ENCODE measurements at regions not wholly inside any gene's neighbourhood (a gene's known extent, or its start where the extent isn't known, plus 50 kb on each side); places are given as distances from the start of the nearest gene placed in this dataset.

DNA sequence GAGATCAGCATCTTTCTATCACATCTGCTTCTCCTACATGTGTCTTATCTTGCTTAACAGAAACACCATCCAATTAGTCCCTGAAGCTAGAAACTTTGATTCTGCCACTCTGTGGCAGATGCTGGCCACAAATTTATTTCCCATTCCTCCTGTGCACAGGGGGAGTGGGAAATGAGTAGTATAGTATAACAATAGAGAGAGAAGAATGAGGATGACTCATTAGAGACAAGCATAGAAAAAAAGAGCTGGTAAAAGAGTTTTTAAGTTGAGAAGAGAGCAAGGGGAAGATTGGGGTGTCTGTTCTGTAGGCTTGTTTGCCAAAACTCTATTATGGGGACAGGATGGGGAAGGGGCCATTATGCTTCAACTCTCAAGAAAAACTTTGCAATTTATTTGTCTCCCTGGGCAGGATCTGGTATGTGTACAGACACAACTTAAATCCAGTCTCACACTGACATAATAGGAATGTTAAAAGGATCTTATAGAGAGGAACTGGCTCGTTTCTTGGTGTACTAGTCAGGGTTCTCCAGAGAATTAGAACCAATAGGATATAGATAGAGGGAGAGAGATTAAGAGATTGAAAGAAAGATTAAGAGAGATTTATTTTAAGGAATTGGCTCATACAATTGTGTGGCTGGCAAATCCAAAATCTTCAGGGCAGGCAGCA lies 142.6 kb upstream of the CPSF6 start:
- no peak for DNase-seq (ENCODE audit: low read depth in 2 of 2)

- DNase-seq (ENCODE audit: low read depth in 2 of 2), result no peak
Measured at GRCh38 chr12:69097619-69098368, 141.6 kb upstream of the CPSF6 start.

GRCh38 chr12:69099201-69099837 lies 140.1 kb upstream of the CPSF6 start:
- DNase-seq (ENCODE audit: low read depth in 2 of 2), result peak in 1 of 2 donors; percentile 2

DNA sequence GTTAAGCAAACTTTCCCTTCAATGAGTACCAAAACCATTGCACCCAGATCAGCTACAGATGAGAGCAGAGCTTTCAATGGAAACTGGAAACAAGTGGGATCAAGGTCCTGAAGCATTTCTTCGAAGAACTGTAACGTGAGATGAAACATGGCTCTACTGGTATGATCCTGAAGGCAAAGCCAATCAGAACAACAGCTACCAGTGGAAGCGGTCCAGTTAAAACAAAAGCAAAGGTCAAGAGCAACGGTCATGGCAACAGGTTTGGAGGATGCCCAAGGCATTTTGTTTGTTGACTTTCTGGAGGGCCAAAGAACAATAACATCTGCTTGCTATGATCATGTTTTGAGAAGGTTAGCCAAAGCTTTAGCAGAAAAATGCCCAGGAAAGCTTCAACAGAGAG lies 137.9 kb upstream of the CPSF6 start:
- no peak for DNase-seq (ENCODE audit: low read depth in 2 of 2)

DNA sequence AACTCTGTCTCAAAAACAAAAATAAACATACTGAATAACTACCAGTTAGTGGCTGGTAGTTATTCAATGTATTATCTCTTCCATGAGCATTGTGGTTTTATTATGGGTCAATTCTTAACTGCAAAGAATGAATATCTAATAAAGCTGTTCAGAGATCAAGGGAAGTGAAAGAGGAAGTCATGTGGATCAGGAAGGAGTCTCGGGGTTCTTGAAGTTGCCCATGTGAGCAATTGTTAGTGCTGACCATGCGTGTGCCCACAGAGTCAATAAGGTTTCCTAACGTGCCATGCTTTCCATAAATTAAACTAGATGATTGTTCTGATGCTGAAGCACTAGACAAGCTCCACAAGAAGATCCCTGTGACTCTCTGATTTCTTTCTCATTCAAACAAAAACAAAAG lies 136.5 kb upstream of the CPSF6 start:
- DNase-seq (ENCODE audit: low read depth in 2 of 2), result no peak

DNA sequence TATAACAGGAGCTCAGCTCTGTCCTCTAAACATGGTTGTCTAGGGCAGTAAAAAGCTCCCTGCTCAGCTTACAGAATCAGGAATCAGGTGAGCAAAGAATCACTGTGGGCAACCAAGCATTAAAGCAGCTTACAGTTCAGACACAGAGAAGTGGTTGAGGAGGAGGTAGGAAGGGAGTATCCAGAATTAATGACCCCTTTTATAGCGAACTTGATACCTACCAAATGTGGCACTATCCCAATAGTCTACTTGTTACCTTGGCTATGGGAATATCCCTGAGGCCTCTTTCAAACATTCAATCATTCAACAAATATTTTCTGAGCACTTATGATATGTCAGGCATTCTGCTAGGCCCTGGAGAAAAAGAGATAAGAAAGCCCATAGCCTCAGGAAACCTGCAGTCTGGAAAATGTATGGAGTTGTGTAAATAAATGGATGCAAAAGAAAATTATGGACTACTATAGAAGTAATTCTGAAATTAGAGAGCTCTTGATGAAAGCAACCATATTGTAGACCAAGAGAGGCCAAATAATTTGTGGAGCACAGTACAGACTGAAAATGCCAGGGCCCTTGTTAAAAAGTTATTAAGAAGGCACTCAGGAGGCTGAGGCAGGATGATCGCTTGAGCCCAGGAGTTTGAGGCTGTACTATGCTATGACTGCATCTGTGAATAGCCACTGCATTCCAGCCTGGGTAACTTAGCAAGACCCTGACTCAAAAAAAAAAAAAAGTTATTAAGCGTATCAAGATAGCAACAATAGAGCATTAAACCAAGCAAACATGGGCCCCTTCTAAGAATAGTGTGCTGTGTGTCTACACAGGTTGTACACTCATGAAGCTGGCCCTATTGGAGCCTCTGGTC lies 134.0 kb upstream of the CPSF6 start:
- no peak for DNase-seq (ENCODE audit: low read depth in 2 of 2)

- DNase-seq (ENCODE audit: low read depth in 2 of 2), result no peak
Measured at GRCh38 chr12:69106482-69107118, 132.8 kb upstream of the CPSF6 start.

- DNase-seq (ENCODE audit: low read depth in 2 of 2), result no peak
Measured at GRCh38 chr12:69107541-69107940, 131.8 kb upstream of the CPSF6 start.

DNA sequence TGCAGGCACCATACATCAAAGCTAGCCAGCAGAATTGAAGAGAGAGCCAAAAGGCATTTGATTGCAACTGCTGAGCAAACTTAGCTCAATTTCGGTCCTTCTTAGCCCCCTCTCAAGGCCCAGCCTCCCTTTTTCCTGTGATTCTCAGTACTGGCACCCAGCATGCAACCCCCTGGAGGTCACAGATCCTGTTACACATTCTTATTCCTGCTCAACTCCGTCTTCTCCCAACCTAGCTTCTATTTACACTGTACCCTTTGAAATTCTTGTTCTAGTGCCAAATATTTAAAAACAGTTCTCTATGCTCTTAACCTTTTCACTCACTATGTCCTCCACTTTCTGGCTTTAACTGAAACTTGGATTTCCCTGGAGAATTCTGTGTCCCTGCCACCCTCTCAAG lies 131.3 kb upstream of the CPSF6 start:
- no peak for DNase-seq (ENCODE audit: low read depth in 2 of 2)

DNA sequence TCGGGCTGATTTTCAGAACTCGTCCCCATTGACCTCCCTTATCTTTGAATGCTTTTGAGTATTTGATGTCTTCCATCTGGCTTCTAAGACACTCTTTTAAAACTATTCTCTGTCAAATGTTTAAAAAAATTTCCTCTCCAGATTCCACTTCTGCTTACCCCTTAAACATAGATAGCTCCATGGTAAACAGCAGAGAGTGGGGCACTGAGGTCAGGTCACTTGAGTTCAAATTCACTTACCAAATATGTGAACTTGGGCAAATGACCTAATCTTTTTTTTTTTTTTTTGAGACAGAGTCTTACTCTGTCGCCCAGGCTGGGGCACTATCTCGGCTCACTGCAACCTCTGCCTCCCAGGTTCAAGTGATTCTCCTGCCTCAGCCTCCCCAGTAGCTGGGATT lies 126.8 kb upstream of the CPSF6 start:
- DNase-seq (ENCODE audit: low read depth in 2 of 2), result no peak

GRCh38 chr12:69115099-69115498 lies 124.3 kb upstream of the CPSF6 start:
- DNase-seq (ENCODE audit: low read depth in 2 of 2), result no peak

DNA sequence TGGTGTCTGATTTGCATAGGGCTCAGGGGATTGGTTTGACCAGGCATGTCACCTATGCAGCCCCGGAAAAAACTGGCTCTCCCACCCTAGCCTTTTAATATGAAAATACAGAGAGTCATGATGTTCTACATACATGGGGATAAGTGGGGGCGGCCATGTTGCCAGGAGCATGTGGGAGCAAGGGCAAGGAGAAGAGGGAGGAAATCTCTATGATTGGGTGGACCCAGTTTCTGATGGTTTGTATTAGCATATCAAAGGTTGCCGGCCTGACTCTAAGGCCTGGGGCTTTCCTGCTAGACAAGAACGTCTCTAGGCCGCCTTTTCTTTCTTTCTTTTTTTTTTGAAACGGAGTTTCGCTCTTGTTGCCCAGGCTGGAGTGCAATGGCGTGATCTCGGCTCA lies 123.4 kb upstream of the CPSF6 start:
- DNase-seq (ENCODE audit: low read depth in 2 of 2), result no peak

DNA sequence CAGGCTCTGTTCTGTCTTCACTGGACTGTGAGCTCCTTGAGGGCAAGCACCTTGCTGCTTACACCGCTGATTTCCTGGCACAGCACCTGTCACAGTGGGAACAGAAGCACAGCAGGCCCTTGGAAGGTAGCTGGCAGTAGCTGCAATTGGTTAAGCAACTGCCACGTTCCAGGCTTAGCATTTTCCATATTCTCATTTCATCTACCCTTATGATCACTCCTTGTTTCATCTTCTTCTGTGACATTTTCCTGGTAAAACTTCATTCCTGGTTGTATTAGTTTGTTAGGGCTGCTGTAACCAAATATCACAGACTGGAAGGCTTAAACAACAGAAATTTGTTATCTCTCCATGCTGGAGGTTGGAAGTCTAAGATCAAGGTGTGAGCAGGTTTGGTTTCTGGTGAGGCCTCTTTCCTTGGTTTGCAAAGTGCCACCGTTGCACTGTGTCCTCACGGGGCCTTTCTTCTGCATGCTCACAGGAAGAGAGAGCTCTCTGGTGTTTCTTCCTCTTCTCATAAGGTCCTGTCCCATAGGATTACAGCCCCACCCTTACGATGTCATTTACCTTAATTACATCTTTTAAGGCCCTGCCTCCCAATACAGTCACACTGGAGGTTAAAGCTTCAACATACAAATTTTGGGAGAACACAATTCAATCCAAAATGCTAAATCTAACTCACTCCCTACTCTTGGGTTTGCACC lies 121.7 kb upstream of the CPSF6 start:
- no peak for DNase-seq (ENCODE audit: low read depth in 2 of 2)

DNA sequence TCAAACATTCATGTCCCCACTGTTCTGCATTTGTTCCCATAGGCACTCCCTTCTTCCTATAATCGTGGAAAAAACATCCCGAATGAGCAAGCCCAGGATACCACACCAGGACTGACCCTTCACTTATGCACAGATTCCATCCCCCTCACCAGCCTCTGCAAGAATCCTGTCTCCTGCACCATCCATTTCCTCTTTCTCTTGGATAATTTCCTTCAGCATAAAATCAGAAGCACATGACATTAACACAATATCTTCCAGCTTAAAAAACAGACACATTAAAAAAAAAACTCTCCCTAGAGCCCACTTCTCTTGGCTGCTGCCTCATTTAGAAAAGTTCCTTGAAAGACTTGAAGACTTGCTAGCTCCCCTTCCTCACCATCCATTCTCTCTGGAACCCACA lies 120.9 kb upstream of the CPSF6 start:
- no peak for DNase-seq (ENCODE audit: low read depth in 2 of 2)

DNA sequence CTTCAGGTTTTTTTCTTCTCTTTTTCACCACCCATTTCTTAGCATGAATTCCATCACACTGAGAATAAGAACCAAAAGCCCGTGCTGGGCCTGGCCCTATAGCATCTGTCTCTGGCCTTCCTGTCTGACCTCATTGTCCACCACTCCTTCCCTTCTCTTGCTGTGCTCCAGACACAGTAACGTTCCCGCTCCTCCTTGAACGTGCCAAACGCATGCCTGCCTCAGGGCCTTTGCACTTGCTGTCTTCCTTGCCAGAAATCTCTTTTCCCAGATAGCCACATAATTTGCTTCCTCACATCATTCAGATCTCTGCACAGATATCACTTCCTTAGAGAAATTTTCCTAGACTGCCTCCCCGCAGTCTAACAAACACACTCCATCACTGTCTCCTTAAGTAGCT lies 119.6 kb upstream of the CPSF6 start:
- no peak for DNase-seq (ENCODE audit: low read depth in 2 of 2)

DNA sequence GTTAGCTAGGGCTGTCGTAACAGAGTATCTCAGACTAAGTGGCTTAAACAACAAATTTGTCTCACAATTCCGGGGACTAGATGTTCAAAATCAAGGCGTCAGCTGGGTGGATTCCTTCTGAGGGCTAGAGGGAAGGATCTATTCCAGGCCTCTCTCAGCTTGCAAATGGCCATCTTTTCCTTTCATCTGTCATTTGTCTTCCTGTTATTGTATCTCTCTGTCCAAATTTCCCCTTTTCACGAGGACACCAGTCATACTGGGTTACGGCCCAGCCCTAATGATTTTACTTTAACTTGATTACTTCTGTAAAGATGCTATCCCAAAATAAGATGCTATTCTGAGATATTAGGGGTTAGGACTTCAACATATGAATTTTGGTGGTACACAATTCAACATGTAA lies 119.0 kb upstream of the CPSF6 start:
- no peak for DNase-seq (ENCODE audit: low read depth in 2 of 2)

DNA sequence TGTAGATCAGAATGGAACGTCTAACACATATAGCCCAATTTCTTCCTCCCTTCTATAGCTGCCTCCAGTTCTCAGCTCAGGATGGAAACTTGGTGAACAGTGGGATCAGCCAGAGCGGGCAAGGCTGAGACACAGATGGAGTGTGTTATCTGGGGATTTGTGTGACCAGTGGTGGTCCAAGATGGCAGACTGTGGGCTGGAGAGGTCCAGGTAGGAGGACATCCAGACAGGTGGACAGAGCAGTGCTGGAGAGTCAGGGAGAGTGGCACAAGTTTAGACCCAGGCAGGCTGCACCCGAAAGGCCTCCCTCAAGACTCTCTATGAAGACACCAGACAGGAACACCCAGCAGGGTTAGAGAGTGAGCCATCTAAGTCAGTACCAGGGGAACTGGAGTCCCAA lies 116.1 kb upstream of the CPSF6 start:
- no peak for DNase-seq (ENCODE audit: low read depth in 2 of 2)

DNA sequence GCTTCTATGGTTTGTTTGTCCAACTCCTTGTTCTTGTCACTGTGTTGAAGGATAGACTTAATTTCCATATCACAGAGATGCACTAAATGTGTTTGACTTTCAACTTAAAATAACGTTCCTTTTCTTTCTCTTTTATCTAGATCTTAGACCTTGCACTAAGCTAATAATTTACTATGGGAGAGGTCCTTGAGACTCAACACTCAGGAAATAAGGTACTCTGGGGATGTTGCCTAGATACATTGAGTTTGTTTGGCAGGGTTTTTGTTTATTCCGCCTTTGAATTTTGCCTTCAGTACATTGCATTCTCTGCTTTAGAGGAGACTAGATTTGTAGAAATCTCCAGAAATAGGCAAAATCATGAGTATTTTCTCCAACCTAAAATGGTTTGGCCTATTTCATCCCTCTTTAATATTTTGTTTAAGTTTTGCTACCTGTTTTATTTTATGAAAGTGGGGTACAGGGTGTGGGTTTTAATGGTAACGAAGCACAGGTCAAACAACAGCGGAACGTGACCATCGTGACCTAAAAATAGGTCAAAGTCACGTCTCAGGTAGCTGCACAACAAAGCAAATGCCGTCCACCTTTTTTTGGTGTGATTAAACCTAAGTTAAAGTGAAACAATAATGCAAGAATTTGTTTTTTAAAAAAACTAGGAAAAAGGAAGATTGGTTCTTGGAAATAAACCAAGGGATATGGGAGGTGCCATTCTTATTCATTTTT lies 115.3 kb upstream of the CPSF6 start:
- no peak for DNase-seq (ENCODE audit: low read depth in 2 of 2)

DNA sequence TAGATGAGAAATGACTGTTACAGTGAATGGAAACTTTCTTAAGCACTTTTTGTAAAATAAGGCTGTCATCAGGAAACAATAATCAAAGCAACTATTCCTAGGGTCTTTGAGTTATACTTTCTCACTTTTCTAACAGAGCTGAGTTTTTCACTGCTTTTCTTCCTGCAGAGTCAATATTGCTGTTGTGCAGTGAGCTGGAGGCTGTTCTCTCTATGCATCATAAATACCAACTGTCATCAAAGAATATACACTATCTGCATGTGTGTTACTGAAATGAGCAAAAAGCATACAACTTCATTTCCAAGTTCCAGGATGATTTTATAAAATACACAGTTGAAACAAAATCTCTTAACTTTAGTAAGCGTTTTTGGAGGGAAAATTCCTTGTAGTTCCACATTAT lies 110.4 kb upstream of the CPSF6 start:
- no peak for DNase-seq (ENCODE audit: low read depth in 2 of 2)

DNA sequence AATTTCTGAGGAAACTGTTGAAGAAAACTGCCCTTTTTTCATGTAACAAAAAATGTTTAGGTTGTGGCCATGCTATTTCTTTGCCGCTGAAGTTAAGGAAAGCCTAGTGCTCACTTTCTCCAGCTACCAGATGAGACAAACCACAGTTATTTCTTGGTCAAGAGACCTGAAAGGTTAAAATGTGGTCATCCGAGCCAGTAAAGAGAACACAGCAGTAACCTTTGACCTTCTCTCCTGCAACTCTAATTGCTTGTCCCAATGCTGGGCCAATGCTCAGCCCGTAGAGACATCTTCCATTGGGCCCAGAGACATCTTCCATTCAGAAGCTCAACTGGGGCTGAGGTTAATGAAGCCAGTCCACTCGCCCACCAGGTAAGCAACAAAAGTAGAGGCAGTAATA lies 109.8 kb upstream of the CPSF6 start:
- no peak for DNase-seq (ENCODE audit: low read depth in 2 of 2)

Measured in stimulated activated CD4-positive, alpha-beta T cell treated with anti-CD3 and anti-CD28 coated beads, Interleukin-15, amount 100 ng/mL, for 48 hours (primary cell).